HG03520 (cell line): ENCODE measurements at regions not wholly inside any gene's neighbourhood (a gene's known extent, or its start where the extent isn't known, plus 50 kb on each side); places are given as distances from the start of the nearest gene placed in this dataset.
"Not testable (repeated sequence)": the region's sequence is repeated elsewhere in the genome, so short reads cannot be mapped to it uniquely, and the experiment has no call there.

Source experiments
- ATAC-seq: cut with Tn5 transposase; IDR thresholded peaks from one replicate; pipeline ENCODE4 v1.9.1; 2021; ENCODE audit warnings: mild to moderate bottlenecking, moderate library complexity; ENCODE audit not compliant: unreplicated experiment

DNA sequence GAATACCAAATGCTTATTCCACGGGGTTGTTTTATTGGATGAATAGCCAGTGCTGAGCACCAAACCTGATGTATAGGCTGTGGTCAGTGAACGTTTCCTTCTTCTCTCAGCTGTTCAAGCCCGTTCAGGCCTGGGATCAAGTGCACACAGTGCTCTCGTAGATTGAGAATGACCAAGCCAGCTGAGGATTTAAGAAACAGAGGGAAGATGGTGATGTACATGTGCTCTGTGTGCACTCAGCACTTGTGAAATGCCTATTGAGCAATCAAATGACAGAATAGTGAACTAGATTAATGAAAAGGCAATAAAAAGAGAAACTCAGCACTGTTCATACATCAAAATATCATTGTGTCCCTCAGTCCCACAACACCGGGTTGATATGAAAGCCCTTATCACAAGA, 302.5 kb downstream of the BMPER start:
- no peak for ATAC-seq

DNA sequence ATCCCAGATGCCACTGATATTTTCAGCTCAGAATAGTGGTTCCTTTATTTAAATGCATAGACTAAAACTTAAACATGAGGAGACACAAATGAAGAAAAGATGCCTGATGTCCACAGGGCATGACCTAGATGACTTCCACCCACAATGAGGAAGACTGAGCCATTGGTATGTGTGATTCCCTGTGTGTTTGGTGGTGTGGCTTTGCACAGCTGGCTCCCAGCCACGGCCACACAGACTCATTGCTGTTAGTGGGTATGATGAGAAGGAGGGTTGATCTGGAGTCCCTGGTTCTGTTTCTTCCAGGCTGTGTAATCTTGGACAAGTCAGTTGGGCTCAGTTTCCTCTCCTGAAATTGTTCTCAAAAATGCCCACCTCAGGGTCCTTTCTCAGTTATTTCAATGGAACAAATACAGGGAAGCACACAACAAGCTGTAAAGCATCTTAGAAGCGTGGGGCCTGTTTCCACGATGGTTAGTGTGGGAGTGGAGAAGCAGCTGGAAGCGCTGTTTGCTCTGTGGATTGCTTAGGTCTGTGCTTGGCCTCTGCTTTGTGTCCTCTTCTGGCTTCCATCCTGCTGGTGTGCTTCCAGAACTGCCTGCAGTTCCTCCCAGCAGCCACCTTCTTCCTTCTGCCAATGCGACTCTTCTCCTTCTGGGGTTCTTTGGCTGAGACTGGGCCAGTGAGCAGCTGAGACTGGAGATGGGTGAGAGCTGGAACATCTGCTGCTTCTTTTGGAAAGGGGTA, 303.7 kb downstream of the BMPER start:
- ATAC-seq: no peak

DNA sequence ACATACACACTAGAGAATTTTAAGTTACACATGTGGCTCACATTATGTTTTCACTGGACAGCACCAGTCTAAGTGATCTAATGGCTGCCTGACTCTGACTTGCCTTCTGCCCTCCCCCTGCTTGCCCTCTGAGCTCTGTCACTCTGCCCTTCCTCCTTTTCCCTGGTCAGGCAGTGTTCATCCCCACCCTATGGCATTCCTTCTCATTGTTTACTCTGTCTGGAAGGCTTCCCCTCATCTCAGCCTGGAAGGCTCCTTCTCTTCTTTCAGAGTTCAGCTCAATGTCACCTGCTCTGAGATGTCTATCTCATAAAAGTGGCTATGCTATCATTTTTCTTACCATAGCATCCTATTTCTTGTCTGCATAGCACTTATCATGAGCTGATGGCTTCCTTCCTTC, 305.7 kb downstream of the BMPER start:
- no peak for ATAC-seq

DNA sequence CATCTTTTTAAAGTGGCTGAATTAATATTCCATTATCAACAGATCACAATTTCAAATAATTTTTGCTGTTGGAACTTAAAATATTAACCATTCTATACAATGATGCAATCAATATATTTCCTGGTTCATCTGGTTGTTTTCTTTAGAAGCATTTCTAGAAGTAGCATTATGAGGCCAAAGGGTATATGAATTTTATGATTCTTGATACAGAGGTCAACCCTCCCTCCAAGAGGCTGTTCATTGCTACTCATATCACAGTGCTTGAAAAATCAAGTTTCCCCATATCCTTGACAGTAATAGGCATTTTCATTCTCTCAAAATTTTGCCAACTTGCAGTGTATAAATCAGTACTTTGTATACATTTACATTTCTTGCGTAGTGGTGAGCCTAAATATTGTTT, 312.6 kb downstream of the BMPER start:
- no peak for ATAC-seq

DNA sequence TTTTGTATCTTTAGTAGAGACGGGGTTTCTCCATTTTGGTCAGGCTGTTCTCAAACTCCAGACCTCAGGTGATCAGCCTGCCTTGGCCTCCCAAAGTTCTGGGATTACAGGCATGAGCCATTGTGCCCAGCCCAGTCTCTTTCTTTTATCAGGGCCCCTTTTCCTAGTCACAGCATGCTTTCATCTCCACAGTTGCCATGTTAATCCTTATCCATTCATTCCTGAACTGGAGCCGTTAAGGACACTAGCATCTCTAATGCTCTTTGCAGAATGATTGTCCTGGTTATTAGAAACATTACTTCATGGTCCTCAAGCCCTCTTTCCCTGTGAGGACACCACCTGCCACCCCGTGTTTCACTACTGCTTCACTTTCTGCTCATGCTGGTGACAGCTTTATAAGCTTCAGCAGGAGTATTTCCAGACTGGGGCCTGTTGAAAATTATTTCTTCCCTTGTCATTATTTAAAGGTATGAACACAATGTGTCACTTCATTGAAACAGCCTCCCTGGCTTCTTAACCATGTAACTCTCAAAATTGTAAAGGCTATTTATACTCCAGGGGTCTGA, 313.9 kb downstream of the BMPER start:
- no peak for ATAC-seq

DNA sequence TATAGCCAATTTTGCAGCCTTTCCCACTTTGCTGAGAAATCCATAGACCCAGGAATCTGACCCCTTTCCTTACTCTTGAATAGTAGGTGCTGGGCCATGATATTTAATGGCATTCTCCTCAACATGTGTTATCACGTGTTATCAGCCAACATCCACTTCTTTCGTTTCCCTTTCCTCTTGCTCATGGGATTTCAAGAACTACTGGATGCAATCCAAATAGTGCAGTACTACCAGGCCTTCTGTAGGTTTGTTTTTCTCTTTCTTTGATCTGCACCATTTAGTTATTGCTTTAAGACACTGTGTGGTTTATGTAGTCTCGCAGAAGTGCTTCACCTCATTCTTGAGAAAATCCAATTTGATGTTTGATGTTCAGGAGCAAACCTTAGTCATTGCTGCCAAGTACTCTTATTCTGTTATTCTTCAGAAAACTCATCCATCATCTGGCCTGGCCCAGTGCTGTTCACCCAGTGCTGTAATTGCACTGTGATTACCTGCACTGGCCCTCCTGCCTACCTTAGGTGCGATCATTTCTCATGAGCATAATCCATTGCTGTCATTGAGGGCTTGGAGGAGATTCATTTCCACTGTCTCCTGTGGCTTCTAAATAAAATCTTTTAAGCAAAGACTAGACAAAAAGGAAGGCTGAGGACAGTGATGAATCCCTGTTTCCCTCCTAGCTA, 315.3 kb downstream of the BMPER start:
- no peak for ATAC-seq

DNA sequence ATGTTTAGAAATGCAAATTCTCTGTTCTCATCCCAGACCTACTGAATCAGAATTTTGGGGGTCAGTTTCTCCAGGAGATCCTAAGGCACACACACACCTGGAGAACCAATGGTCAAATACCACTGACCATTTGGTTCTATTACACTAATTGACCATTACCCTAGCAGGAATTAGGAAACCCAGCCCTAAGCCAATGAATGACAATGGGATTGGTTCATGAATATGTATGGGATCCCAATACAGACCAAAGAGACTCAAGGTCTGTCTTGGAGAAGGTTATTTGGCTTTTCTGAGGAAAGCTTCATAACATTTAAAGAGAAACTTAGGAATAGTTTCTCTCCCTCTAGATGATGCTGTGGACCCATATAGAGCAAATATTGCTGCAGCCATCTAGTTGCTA, 317.0 kb downstream of the BMPER start:
- ATAC-seq: no peak

DNA sequence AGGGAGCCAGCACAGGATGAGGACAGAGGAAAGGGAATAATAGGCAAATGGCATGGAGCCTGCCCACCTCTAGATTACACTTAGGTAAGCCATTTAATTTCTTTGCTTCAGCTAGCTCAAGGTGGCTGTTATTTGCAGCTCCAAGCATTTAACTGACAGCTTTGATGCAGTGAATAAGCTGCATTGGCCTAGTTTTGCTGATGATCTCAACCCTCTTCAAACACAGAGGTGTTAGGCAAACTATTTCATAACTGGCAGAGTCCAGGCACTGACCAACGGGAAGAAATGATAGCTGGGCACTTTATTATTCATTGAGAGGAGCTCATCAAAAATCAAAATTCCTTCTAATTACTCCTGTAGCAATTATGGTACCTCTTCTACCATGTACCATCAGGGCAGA, 317.4 kb downstream of the BMPER start:
- ATAC-seq: no peak

DNA sequence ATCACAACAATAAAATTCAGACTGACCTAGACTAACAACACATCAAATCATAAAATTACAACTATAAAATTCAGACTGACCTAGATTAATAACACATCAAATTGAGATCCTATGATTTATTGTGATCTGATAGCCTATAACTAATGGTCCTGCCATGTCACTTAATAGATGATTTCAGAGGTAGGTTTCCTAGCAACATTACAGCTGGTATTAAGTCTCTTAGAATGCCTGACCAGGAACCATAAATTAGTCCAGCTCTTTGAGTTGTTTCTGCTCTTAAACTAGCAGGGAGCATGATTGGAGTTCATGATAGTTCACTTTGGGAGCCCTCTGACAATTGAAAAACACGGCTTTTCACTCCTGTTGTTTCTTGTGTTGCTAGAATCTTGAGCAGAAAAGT, 318.9 kb downstream of the BMPER start:
- ATAC-seq: no peak

DNA sequence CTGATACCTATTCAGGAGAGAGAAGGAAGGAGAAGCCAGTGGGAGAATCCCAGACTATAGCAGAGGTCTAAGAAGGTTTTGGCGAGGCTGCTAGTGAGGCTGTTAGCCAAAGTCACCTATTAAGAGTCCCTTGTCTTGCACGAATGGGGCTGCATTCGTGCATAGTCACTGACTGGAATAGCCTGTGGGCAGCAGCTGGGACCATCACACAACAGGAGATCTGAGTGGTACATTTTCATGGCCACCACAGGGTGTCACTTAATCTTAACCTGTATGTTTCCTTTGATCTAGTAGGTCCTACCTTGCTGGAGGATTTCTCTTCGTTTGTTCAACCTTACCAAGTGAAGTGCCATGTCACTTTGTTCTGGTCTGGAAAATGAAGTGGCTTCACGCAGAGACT, 319.9 kb downstream of the BMPER start:
- ATAC-seq: no peak

DNA sequence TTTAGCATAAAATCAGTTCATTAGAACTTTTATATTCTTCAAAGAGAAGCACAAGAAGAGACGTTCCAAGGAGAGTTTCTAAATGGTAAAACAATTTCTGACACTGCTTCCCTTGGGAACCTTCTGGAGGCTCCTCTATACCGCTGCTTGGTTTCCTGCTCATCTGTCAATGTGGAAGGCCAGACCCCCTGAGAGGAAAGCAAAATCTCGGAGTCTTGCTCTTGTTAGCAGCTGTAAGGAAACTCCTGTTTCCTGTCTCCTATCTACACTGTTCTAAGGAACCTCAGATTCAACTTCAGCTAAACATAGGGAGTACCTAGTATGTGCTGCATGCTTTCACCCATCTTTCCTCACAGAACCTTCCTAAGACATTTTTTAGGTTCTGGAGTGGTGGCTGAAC, 322.2 kb downstream of the BMPER start:
- no peak for ATAC-seq

DNA sequence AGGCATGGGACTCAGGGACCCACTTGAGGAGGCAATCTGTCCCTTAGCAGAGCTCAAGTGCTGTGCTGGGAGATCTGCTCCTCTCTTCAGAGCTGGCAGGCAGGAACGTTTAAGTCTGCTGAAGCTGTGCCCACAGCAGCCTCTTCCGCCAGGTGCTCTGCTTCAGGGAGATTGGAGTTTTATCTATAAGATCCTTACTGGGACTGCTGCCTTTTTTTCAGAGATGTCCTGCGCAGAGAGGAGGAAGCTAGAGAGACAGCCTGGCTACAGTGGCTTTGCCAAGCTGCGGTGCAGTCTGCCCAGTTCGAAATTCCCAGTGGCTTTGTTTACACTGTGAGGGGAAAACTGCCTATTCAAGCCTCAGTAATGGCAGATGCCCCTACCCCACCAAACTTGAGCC, 329.8 kb downstream of the BMPER start:
- ATAC-seq: not testable (repeated sequence)

DNA sequence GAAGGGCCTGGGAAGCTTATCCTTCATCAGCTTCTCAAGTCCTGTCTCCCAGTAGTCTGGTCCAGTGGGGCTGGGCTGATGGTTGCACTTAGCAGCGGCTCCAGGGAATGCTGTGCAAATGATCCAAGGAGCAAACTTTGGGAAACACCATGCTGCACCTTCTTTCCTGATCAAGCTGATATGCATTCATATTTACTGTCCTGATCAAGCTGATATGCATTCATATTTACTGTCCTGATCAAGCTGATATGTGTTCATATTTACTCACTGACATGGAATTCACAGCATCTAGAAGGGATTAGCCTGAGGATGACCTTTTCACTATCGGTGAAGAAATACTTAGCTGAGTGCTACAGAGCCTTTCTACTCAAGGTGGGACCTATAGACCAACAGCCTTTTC, 330.7 kb downstream of the BMPER start:
- ATAC-seq: no peak

DNA sequence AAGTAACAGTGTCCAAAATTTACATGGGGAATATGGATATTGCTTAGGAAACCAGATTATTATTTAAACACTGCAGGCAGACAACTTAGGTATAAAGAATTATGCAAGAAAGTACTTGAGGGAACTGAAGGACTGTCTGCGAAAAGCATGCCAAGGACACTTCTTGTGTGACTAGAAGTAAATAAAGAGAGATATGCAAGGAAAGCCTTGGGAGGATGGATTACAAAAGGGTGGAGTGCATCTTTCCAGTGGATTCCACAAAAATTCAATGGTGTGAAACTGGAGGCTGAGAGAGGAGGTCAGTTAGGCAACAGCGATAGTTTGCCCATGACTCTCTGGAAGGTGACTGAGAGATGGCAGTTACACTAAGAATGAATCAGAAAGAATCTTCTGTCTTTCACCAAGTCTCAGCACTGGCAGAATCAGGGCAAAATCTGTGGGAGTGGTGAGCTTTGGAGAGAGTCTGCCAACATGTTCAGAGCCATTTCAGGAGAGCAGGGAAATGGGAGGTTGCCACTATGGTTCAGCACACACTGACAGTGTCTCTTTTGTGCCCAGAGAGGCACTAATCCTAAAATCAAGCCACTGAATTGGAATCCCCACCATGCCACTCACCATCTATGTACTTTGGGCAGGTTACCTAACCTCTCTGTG, 331.6 kb downstream of the BMPER start:
- no peak for ATAC-seq

DNA sequence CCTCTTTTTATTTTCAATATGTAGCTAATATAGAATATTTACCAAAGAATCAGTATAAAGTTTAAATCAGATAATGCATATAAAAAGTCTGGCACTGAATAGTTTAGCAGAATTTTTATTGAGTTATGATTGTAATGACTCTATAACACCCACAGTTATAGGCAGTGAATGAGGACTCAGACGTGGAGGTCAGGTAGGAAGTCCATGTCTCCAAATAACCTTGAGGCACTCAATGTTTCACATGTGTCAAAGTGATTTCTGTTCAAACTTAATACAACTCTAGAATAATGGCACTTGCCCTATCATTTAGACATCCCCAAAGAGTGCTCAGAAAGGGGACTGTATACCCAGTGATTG, 332.1 kb downstream of the BMPER start:
- no peak for ATAC-seq

DNA sequence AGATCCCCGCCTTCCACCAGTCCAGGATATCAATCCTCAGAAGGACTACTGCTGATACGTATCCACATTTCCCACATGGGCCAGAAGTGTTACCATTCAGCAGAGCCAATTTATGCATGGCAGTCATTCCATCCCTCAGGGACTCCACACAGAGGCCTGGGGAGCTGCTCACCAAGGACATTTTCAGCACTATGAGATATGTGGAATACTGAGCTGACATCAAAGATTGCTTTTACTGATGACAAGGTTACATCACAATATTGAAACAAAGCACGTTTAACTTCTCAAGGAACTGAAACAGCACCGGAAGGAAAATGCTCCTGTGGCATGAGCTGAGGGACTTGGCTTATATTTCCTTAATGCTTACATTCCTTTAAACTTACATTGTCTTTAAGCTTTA, 335.1 kb downstream of the BMPER start:
- ATAC-seq: no peak

DNA sequence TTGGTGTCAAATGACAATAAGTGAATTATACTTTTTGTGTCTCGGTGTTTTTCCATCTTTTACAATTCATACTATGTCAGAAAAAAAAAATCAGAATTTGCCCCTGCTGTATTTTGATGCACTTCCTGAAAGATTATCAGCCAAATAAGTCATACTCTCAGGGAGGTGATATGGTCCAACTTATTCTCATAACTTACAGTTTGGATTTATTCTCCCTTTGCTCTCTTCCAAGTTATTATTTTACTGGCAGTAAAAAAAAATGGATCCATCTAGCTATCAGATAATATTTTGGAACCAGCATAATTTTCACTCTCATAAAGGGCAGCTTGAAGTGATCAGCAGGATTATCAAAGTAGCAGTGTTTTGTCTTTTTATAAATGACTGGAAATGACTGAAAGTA, 337.1 kb downstream of the BMPER start:
- no peak for ATAC-seq

DNA sequence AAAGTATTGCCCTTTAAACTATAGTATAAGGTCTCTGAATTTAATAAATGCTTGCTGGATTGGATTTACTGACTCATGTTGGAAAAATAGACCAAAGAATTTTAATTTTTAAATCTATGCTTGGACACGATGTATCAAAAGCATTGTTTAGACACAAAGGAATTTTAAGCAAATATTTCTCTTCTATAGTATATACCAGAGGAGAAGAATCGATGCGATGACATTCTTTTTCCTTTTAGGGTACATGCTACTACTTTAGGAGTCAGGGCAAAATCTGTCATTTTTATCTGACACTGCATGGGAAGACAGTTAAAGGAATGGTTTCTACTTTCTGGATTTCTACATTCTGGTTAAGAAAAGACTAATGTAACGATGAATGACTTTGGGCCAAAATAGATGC, 339.9 kb downstream of the BMPER start:
- ATAC-seq: no peak

DNA sequence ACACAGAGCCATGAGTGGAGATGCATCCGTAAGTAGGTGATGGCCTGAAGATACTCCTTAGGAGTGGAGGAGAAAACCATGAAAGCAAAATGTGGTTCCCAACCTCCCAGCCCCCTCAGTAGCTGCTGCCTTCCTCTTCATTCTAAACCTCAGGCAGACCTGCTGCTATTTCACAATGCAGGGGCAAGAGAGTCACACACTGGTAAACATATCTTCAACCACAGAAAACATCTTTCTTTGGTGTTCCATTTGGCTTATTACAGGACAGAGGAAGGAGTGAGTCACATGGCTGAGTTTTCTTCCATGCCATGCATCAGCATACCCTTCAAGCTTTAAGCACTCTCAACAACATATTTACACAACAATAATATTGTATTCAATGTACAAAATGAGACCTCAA, 342.1 kb downstream of the BMPER start:
- ATAC-seq: no peak

DNA sequence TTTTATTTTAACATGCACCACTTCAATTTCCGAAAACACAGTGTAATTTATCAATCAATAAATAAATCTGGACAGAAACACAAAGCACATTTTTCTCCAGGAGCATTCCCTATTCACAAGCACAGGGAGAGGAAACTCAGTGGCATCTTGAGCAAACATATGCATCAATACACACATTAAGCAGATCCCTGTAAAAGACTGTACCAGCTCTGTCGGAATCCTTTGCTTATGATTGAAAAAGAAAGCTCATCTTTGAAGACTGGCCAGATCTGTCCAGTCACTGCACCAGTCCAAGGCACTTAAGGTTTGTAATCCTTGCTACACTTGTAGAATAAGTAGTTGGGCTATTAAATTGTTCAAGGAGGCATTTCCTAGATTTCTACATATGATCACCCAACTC, 343.9 kb downstream of the BMPER start:
- ATAC-seq: no peak

DNA sequence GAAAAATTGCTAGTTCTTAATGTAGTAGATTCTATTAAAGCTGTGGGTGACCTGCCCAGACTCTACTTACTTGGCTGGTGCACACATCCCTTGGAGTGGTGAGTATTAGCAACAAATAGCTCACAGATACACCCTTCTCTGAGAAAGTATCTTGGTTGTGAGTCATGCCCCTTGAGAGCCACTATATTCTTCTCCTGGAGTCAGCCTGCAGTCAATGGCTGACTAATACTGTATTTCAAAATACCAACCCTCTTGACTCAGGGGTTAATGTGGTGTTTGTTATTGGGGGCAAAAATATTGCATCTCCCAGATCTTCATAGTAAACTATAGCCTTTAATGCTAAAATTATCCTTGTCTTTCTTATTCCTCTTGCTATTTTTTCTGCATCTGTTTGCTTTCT, 354.9 kb downstream of the BMPER start:
- no peak for ATAC-seq

DNA sequence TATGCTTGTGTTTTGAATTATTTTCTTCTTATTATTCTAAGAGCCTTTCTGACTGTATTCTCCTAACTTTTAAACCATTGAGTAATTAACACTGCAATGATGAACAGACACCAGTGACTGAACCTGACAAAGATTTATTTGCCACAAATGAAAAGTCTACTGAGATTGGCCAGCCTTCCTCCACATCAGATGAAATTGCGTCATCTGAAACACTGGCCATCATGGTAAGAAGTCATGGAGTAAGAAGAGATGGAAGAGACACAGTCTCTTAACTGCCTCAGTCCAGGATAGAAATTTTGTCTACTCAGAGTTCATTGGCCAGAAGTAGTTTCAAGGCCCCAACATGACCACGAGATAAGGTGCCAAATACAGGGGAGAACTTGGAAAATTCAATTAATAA, 357.8 kb downstream of the BMPER start:
- no peak for ATAC-seq
